Lung (tissue), 11 donors: ENCODE measurements at regions not wholly inside any gene's neighbourhood (a gene's known extent, or its start where the extent isn't known, plus 50 kb on each side); places are given as distances from the start of the nearest gene placed in this dataset.

Experiments used
- ATAC-seq: fragments of 200-7000 bp; cut with Tn5 transposase; one replicate; pipeline ENCODE4 v1.9.1; 2020; ENCODE audit warnings: moderate number of reproducible peaks; ENCODE audit not compliant: insufficient read depth, low FRiP score
- DNase-seq, 3 donors: peaks; one replicate each; pipeline ENCODE4 v3.0.0-alpha.2; 2013 to 2017
- H3K27ac ChIP-seq, 2 donors: one replicate each; pipeline ENCODE4 v1.5.1; 2013; ENCODE audit warnings: mild to moderate bottlenecking in 2 of 2, moderate library complexity in 2 of 2, control low read depth in 1 of 2, inconsistent platforms in 1 of 2, low read depth in 1 of 2, low read length in 1 of 2
- H3K27me3 ChIP-seq, 3 donors: one replicate each; pipeline ENCODE4 v1.5.1; 2013; ENCODE audit warnings: low read length in 2 of 3; ENCODE audit not compliant: control insufficient read depth in 3 of 3, insufficient read depth in 3 of 3
- H3K36me3 ChIP-seq, 4 donors: one replicate each; pipeline ENCODE4 v1.5.1; 2013; ENCODE audit warnings: low read length in 4 of 4, mild to moderate bottlenecking in 1 of 4, moderate library complexity in 1 of 4; ENCODE audit not compliant: control insufficient read depth in 4 of 4, insufficient read depth in 4 of 4
- H3K4me1 ChIP-seq, 5 donors: one replicate each; pipeline ENCODE4 v1.5.1; 2013; ENCODE audit warnings: low read length in 5 of 5, mild to moderate bottlenecking in 2 of 5, moderate library complexity in 1 of 5; ENCODE audit not compliant: control insufficient read depth in 5 of 5, insufficient read depth in 5 of 5
- H3K4me3 ChIP-seq: one replicate; pipeline ENCODE4 v1.5.1; 2013; ENCODE audit warnings: mild to moderate bottlenecking, control low read depth, moderate library complexity
- H3K9ac ChIP-seq, 2 donors: one replicate each; pipeline ENCODE4 v1.5.1; 2013; ENCODE audit warnings: low read length in 2 of 2, control low read depth in 1 of 2; ENCODE audit not compliant: insufficient read depth in 1 of 2
- H3K9me3 ChIP-seq, 4 donors: one replicate each; pipeline ENCODE4 v1.5.1; 2013; ENCODE audit warnings: low read length in 3 of 4, mild to moderate bottlenecking in 1 of 4, moderate library complexity in 1 of 4; ENCODE audit not compliant: control insufficient read depth in 4 of 4, insufficient read depth in 3 of 4
- WGBS, 2 donors: extraction: QIAGEN DNeasy Blood & Tissue Kit; methylation state at CpG; one replicate each; pipeline ENCODE4 v1.1.7; 2013; 5-methylcytosine and 5-hydroxymethylcytosine counted together
- TF ChIP-seq, protein P1 (sequence below): IDR thresholded peaks from 2 replicates; pipeline ENCODE4 v1.5.1; 2012; ENCODE audit warnings: mild to moderate bottlenecking; ENCODE audit errors: control extremely low read depth, extremely low read depth
- donor health status: control.
- donor health status: control.
- donor health status: Bipolar disorder and iron deficiency.
- donor health status: healthy.
- donor health status: DM: yes; HTN: yes; CAD: no.

DNA sequence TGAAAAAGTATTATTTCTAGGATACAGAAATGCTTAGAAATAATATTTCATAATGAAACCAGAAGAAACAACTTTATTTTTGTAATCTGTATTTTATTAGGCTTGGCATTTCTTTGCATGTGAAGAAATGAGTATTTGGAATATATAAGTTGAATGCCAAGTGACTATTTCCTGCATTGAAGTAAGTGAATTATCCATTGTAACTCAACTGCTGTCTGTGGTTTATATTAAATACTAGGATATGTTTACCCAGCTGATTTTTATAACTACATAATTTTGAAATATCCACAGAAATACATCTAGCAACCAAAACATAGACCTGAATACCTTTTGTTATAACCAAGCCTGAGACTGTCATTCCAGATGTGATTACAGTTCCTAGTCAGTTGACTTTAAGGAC, 207.6 kb downstream of the THBS2 start:
- ATAC-seq, result no peak
- no peak overlapping the region for H3K27ac ChIP-seq
- H3K4me1 ChIP-seq, result peaks cover 0 to 11% (median 0%) of the 10 kb centered on the region in 5 donors
- H3K9me3 ChIP-seq, result peaks cover 0 to 1% (median 0%) of the 10 kb centered on the region in 4 donors
- no peaks in the 10 kb centered on the region for H3K36me3 ChIP-seq
- TF ChIP-seq, protein P1, sequence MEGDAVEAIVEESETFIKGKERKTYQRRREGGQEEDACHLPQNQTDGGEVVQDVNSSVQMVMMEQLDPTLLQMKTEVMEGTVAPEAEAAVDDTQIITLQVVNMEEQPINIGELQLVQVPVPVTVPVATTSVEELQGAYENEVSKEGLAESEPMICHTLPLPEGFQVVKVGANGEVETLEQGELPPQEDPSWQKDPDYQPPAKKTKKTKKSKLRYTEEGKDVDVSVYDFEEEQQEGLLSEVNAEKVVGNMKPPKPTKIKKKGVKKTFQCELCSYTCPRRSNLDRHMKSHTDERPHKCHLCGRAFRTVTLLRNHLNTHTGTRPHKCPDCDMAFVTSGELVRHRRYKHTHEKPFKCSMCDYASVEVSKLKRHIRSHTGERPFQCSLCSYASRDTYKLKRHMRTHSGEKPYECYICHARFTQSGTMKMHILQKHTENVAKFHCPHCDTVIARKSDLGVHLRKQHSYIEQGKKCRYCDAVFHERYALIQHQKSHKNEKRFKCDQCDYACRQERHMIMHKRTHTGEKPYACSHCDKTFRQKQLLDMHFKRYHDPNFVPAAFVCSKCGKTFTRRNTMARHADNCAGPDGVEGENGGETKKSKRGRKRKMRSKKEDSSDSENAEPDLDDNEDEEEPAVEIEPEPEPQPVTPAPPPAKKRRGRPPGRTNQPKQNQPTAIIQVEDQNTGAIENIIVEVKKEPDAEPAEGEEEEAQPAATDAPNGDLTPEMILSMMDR, result no peak
- DNase-seq, result no peak
- no peak overlapping the region for H3K4me3 ChIP-seq
- H3K9ac ChIP-seq, result no peak overlapping the region
- no peaks in the 10 kb centered on the region for H3K27me3 ChIP-seq

DNA sequence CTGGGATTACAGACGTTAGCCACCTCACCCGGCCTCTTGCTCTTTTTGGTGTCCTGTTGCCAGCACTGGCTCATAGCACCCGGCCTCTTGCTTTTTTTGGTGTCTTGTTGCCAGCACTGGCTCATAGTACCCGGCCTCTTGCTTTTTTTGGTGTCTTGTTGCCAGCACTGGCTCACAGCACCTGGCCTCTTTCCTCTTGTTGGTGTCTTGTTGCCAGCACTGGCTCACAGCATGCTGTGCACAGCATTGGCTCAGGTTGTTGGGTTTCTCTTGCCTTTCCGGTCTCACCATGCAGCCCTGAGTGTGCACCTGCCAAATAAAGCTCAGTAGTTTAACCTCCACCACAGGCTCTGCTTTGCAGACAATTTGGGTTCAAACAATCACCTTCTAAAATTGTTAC, 208.2 kb downstream of the THBS2 start:
- TF ChIP-seq, protein P1, result no peak
- H3K9me3 ChIP-seq, result peaks cover 0 to 1% (median 0%) of the 10 kb centered on the region in 4 donors
- H3K9ac ChIP-seq, result no peak overlapping the region
- DNase-seq (no peak), ATAC-seq (no peak)
- 69 to 80% methylated on average over 5 of the region's 5 CpGs for WGBS, 2 donors
- no peak overlapping the region for H3K4me3 ChIP-seq
- peaks cover 0 to 11% (median 0%) of the 10 kb centered on the region in 5 donors for H3K4me1 ChIP-seq
- H3K27ac ChIP-seq, result no peak overlapping the region
- H3K36me3 ChIP-seq, result no peaks in the 10 kb centered on the region
- H3K27me3 ChIP-seq, result no peaks in the 10 kb centered on the region

DNA sequence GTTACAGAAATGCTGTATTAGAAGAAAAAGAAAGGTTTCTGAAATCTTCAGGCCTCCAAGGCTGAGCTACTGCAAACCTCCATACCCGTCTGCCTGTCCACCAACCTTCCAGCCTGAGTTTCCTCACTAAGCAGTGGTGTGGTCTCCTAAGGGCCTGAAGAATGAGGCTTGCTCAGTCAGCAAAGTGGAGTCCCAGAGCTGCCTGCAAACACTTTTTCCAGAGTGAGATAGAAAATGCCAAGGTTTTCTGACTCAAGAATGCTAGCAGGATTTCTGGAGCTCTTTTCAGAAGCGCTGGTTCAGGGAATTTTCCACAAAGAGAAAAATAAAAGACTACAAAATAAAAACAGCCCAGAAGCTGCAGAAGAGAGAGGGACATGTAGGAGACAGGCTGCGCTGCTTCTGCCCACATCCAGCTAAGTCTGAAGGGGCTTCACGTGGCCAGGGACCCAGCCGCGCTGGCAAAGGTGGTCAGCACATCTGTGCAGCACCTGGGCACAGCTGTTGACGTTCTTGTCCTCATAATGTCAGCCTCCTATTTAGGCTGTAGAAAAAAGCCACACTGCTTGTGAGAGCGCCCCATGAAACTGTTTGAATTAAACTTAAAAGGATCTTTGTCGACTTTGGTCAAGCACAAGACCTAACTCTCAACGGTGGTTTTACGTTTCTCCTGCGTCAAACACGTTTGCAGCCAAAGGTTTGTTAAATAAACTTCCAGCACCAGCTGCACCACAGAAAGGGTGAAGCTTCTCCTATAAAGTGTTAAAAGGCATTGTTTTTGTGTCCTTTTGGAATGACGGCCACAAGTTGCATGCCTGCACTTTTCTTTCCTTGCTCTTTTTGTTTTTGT, 209.0 kb downstream of the THBS2 start:
- TF ChIP-seq, protein P1, result no peak
- Histone ChIP-seq H3K4me3 (no peak overlapping the region), H3K4me1 (peaks cover 0 to 11% (median 0%) of the 10 kb centered on the region in 5 donors), H3K9me3 (peaks cover 0 to 1% (median 0%) of the 10 kb centered on the region in 4 donors), H3K27ac (no peak overlapping the region), H3K9ac (no peak overlapping the region), H3K36me3 (no peaks in the 10 kb centered on the region), H3K27me3 (no peaks in the 10 kb centered on the region)
- 62 to 81% methylated on average over 14 of the region's 14 CpGs for WGBS, 2 donors
- DNase-seq (peak in 2 of 3 donors; percentile 17 to 52), ATAC-seq (no peak)
